ENCODE measurements at regions not wholly inside any gene's neighbourhood (a gene's known extent, or its start where the extent isn't known, plus 50 kb on each side); places are given as distances from the start of the nearest gene placed in this dataset.

DNA sequence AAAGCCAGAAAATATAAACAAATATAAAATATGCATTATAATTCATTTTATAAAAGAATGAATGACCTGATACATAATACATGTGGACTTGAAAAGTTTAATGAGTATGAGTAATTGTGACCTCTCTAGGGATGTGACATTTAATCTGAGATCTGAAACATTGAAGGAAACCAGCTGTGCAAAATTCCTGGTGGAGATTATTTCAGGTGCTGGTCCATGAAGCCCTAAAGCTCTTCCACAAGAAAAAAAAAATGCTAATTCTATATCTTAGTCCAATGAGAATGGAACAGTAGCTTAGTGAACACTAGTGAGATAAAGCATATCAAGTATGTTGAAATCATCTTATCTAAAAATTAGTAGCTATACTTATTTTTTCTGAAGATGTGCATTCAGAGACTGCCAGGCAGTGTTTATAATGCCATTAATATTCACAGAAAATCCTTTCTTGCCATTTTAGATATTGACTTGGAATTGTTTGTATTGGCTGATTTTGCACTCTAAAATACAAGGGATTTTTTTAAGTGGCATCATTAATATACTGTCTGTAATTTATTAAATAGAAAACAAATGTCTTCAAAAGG, 1485.9 kb downstream of the PLA2G4A start:
- Histone ChIP-seq H3K4me1 (no peaks in the 10 kb centered on the region), H3K36me3 (no peaks in the 10 kb centered on the region), H3K27me3 (ENCODE audit: low read depth) (no peaks in the 10 kb centered on the region), H3K9me3 (replicated peaks) (peaks cover 4% of the 10 kb centered on the region), H3K27ac (replicated peaks) (no peak overlapping the region), H3K4me3 (no peak overlapping the region)
- TF ChIP-seq, protein P1, sequence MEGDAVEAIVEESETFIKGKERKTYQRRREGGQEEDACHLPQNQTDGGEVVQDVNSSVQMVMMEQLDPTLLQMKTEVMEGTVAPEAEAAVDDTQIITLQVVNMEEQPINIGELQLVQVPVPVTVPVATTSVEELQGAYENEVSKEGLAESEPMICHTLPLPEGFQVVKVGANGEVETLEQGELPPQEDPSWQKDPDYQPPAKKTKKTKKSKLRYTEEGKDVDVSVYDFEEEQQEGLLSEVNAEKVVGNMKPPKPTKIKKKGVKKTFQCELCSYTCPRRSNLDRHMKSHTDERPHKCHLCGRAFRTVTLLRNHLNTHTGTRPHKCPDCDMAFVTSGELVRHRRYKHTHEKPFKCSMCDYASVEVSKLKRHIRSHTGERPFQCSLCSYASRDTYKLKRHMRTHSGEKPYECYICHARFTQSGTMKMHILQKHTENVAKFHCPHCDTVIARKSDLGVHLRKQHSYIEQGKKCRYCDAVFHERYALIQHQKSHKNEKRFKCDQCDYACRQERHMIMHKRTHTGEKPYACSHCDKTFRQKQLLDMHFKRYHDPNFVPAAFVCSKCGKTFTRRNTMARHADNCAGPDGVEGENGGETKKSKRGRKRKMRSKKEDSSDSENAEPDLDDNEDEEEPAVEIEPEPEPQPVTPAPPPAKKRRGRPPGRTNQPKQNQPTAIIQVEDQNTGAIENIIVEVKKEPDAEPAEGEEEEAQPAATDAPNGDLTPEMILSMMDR (IDR thresholded peaks at IDR 0.05; ENCODE audit: borderline replicate concordance), result no peak
- intact Hi-C loops (cut with micrococcal nuclease), result no loop called here
- no peak for DNase-seq

DNA sequence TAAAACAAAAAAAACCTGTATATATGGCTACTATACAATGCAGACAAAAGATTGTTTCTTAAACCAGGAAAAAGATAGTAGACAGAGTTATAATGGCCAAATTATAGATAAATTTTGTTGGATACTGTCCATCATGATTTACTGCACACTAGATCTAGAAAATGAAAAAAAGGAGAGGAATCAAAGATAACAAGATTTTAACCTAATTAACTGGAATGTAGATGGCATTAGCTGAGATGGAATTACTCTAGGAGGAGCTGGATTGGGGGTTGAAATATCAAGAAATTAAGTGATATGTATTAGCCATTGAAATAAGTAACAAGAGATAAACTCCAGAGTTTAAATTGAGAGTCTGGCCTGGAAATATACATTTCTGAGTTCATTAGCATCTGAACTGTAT, 1489.1 kb downstream of the PLA2G4A start:
- TF ChIP-seq, protein P1 (IDR thresholded peaks at IDR 0.05; ENCODE audit: borderline replicate concordance), result no peak
- Histone ChIP-seq H3K36me3 (no peaks in the 10 kb centered on the region), H3K4me1 (no peaks in the 10 kb centered on the region), H3K9me3 (replicated peaks) (peaks cover 4% of the 10 kb centered on the region), H3K4me3 (no peak overlapping the region), H3K27ac (replicated peaks) (no peak overlapping the region), H3K27me3 (ENCODE audit: low read depth) (no peaks in the 10 kb centered on the region)
- DNase-seq, result no peak
- intact Hi-C loops (cut with micrococcal nuclease), result no loop called here

DNA sequence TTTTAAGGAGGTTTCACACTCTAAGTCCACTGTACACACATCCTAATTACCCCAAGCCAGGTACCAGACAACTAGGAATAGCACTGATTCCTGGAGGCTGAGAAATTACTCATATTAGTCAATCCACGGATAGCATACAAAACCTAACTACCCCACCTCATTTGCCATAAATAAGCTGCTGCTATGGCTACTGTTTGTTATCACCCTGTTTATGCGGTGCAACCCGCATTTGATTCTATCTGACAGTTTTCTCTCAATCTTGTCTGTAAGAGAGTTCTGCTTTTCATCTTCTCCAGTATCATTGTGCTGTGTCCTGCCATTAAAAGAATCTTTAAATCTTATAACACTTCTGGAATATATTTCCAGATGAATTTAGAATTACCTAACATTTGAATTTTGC, 1496.5 kb downstream of the PLA2G4A start:
- DNase-seq, result no peak
- Histone ChIP-seq H3K9me3 (replicated peaks) (no peaks in the 10 kb centered on the region), H3K4me1 (no peaks in the 10 kb centered on the region), H3K27me3 (ENCODE audit: low read depth) (no peaks in the 10 kb centered on the region), H3K27ac (replicated peaks) (no peak overlapping the region), H3K36me3 (no peaks in the 10 kb centered on the region), H3K4me3 (no peak overlapping the region)
- intact Hi-C loops (cut with micrococcal nuclease), result no loop called here
- TF ChIP-seq, protein P1 (IDR thresholded peaks at IDR 0.05; ENCODE audit: borderline replicate concordance), result no peak

DNA sequence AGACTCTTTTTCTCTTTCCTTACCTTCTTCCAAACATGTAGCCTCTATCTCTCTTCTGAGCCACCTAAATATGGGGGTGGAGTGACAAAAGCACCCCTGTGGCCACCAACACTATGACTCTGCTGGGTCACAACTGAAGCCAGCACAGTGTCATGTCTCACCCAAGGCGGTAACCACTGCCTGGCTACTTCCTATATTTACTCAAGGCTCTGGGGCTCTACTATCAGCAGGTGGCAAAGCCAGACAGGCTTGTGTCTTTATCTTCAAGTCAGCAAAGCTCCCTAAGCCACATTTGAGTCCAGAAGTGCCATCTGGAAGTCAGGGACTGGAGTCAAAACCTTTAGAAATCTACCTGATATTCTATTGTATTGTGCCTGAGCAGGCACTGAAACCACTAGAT, 1515.2 kb downstream of the PLA2G4A start:
- H3K4me1 ChIP-seq, result no peaks in the 10 kb centered on the region
- H3K9me3 ChIP-seq (replicated peaks), result peaks cover 27% of the 10 kb centered on the region
- H3K4me3 ChIP-seq, result no peak overlapping the region
- intact Hi-C loops (cut with micrococcal nuclease), result no loop called here
- no peak overlapping the region for H3K27ac ChIP-seq (replicated peaks)
- DNase-seq, result no peak
- TF ChIP-seq, protein P1 (IDR thresholded peaks at IDR 0.05; ENCODE audit: borderline replicate concordance), result no peak
- no peaks in the 10 kb centered on the region for H3K27me3 ChIP-seq (ENCODE audit: low read depth)
- H3K36me3 ChIP-seq, result no peaks in the 10 kb centered on the region

DNA sequence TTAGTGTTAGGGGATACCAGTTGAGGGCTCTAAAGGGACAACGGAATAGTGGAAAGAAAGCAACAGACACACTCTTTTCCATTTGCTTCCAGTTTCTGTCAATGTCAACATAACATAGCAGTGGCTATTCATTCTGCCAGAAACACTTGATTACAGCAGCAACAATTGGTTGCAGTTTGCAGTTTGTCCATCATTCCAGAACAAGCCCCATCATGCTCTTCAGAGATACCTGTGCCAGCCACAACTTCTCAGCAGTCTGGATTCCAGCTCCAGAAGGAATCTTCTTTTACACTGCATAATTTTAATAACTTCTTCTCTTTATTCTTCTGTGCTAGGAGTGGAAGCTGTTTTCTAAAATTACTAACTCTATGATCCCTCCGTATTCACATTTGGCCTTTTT, 1521.4 kb downstream of the PLA2G4A start:
- Histone ChIP-seq H3K9me3 (replicated peaks) (peaks cover 10% of the 10 kb centered on the region), H3K27ac (replicated peaks) (no peak overlapping the region), H3K4me1 (no peaks in the 10 kb centered on the region), H3K36me3 (no peaks in the 10 kb centered on the region), H3K4me3 (no peak overlapping the region), H3K27me3 (ENCODE audit: low read depth) (no peaks in the 10 kb centered on the region)
- intact Hi-C loops (cut with micrococcal nuclease), result no loop called here
- DNase-seq, result no peak
- TF ChIP-seq, protein P1 (IDR thresholded peaks at IDR 0.05; ENCODE audit: borderline replicate concordance), result no peak
